GM23338 (cell line): ENCODE measurements at regions not wholly inside any gene's neighbourhood (a gene's known extent, or its start where the extent isn't known, plus 50 kb on each side); places are given as distances from the start of the nearest gene placed in this dataset.

Experiments
- CREB1 ChIP-seq: fragments of 250-450 bp; sonication (Bioruptor Pico); IDR thresholded peaks from 2 replicates; pipeline ENCODE4 v1.5.0; 2020; ENCODE audit warnings: low read depth, mild to moderate bottlenecking, moderate library complexity
- EZH2 ChIP-seq: fragments of 200-600 bp; sonication (generic); IDR thresholded peaks from one replicate; pipeline ENCODE4 v1.8.0; 2017; ENCODE audit warnings: antibody characterized with exemption, mild to moderate bottlenecking, low read depth; ENCODE audit not compliant: unreplicated experiment
- EZH2phosphoT487 ChIP-seq: fragments of 200-600 bp; sonication (generic); IDR thresholded peaks from one replicate; pipeline ENCODE4 v1.8.1; 2018; ENCODE audit warnings: antibody characterized with exemption; ENCODE audit not compliant: unreplicated experiment
- POLR2AphosphoS5 ChIP-seq: IDR thresholded peaks from 2 replicates; pipeline ENCODE4 v1.6.1; 2016; ENCODE audit warnings: antibody characterized with exemption, low read depth
- ZNF114 ChIP-seq: fragments of 250-450 bp; sonication (Bioruptor Pico); IDR thresholded peaks from 2 replicates; pipeline ENCODE4 v1.5.0; 2020; ENCODE audit warnings: mild to moderate bottlenecking, moderate library complexity
- TF ChIP-seq, protein P1 (sequence below), 2 experiments: fragments of 200-600 bp in 1 of 2; sonication (generic) in 1 of 2; conservative IDR thresholded peaks; 2 replicates each; pipeline versions ENCODE4 v1.5.1 to v1.6.1; 2016 to 2017; ENCODE audit warnings: antibody characterized with exemption in 2 of 2, low read depth in 2 of 2, mild to moderate bottlenecking in 2 of 2, moderate library complexity in 1 of 2
- TF ChIP-seq, protein P2 (sequence below): IDR thresholded peaks from one replicate; pipeline ENCODE4 v1.6.1; 2018; ENCODE audit warnings: antibody characterized with exemption; ENCODE audit not compliant: unreplicated experiment
- TF ChIP-seq, protein P3 (sequence below): fragments of 250-450 bp; sonication (Bioruptor Pico); IDR thresholded peaks from 2 replicates; pipeline ENCODE4 v1.5.0; 2020; ENCODE audit warnings: mild to moderate bottlenecking, moderate library complexity
- TF ChIP-seq, protein P4 (sequence below): IDR thresholded peaks from 2 replicates; pipeline ENCODE4 v1.6.1; 2016; ENCODE audit warnings: antibody characterized with exemption

DNA sequence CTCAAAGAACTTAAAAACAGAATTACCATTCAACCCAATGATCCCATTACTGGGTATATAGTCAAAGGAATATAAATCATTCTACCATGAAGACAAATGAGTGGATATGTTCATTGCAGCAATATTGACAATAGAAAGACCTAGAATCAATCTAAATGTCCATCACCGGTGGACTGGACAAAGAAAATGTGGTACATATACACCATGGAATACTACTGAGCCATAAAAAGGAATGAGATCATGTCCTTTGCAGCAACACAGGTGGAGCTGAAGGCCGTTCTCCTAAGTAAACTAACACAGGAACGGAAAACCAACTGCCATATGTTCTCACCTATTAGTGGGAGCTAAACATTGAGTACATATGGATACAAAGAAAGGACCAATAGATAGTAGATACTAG, 576.7 kb upstream of the CITED2 start:
- TF ChIP-seq, protein P1, sequence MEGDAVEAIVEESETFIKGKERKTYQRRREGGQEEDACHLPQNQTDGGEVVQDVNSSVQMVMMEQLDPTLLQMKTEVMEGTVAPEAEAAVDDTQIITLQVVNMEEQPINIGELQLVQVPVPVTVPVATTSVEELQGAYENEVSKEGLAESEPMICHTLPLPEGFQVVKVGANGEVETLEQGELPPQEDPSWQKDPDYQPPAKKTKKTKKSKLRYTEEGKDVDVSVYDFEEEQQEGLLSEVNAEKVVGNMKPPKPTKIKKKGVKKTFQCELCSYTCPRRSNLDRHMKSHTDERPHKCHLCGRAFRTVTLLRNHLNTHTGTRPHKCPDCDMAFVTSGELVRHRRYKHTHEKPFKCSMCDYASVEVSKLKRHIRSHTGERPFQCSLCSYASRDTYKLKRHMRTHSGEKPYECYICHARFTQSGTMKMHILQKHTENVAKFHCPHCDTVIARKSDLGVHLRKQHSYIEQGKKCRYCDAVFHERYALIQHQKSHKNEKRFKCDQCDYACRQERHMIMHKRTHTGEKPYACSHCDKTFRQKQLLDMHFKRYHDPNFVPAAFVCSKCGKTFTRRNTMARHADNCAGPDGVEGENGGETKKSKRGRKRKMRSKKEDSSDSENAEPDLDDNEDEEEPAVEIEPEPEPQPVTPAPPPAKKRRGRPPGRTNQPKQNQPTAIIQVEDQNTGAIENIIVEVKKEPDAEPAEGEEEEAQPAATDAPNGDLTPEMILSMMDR (conservative IDR thresholded peaks at IDR 0.05; ENCODE audit: low read depth in 2 of 2), result no peak
- TF ChIP-seq, protein P2, sequence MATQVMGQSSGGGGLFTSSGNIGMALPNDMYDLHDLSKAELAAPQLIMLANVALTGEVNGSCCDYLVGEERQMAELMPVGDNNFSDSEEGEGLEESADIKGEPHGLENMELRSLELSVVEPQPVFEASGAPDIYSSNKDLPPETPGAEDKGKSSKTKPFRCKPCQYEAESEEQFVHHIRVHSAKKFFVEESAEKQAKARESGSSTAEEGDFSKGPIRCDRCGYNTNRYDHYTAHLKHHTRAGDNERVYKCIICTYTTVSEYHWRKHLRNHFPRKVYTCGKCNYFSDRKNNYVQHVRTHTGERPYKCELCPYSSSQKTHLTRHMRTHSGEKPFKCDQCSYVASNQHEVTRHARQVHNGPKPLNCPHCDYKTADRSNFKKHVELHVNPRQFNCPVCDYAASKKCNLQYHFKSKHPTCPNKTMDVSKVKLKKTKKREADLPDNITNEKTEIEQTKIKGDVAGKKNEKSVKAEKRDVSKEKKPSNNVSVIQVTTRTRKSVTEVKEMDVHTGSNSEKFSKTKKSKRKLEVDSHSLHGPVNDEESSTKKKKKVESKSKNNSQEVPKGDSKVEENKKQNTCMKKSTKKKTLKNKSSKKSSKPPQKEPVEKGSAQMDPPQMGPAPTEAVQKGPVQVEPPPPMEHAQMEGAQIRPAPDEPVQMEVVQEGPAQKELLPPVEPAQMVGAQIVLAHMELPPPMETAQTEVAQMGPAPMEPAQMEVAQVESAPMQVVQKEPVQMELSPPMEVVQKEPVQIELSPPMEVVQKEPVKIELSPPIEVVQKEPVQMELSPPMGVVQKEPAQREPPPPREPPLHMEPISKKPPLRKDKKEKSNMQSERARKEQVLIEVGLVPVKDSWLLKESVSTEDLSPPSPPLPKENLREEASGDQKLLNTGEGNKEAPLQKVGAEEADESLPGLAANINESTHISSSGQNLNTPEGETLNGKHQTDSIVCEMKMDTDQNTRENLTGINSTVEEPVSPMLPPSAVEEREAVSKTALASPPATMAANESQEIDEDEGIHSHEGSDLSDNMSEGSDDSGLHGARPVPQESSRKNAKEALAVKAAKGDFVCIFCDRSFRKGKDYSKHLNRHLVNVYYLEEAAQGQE, result no peak
- TF ChIP-seq EZH2, result no peak
- TF ChIP-seq ZNF114 (CRISPR knock-in tag), result no peak
- no peak for TF ChIP-seq EZH2phosphoT487
- TF ChIP-seq POLR2AphosphoS5, result no peak
- TF ChIP-seq, protein P3, sequence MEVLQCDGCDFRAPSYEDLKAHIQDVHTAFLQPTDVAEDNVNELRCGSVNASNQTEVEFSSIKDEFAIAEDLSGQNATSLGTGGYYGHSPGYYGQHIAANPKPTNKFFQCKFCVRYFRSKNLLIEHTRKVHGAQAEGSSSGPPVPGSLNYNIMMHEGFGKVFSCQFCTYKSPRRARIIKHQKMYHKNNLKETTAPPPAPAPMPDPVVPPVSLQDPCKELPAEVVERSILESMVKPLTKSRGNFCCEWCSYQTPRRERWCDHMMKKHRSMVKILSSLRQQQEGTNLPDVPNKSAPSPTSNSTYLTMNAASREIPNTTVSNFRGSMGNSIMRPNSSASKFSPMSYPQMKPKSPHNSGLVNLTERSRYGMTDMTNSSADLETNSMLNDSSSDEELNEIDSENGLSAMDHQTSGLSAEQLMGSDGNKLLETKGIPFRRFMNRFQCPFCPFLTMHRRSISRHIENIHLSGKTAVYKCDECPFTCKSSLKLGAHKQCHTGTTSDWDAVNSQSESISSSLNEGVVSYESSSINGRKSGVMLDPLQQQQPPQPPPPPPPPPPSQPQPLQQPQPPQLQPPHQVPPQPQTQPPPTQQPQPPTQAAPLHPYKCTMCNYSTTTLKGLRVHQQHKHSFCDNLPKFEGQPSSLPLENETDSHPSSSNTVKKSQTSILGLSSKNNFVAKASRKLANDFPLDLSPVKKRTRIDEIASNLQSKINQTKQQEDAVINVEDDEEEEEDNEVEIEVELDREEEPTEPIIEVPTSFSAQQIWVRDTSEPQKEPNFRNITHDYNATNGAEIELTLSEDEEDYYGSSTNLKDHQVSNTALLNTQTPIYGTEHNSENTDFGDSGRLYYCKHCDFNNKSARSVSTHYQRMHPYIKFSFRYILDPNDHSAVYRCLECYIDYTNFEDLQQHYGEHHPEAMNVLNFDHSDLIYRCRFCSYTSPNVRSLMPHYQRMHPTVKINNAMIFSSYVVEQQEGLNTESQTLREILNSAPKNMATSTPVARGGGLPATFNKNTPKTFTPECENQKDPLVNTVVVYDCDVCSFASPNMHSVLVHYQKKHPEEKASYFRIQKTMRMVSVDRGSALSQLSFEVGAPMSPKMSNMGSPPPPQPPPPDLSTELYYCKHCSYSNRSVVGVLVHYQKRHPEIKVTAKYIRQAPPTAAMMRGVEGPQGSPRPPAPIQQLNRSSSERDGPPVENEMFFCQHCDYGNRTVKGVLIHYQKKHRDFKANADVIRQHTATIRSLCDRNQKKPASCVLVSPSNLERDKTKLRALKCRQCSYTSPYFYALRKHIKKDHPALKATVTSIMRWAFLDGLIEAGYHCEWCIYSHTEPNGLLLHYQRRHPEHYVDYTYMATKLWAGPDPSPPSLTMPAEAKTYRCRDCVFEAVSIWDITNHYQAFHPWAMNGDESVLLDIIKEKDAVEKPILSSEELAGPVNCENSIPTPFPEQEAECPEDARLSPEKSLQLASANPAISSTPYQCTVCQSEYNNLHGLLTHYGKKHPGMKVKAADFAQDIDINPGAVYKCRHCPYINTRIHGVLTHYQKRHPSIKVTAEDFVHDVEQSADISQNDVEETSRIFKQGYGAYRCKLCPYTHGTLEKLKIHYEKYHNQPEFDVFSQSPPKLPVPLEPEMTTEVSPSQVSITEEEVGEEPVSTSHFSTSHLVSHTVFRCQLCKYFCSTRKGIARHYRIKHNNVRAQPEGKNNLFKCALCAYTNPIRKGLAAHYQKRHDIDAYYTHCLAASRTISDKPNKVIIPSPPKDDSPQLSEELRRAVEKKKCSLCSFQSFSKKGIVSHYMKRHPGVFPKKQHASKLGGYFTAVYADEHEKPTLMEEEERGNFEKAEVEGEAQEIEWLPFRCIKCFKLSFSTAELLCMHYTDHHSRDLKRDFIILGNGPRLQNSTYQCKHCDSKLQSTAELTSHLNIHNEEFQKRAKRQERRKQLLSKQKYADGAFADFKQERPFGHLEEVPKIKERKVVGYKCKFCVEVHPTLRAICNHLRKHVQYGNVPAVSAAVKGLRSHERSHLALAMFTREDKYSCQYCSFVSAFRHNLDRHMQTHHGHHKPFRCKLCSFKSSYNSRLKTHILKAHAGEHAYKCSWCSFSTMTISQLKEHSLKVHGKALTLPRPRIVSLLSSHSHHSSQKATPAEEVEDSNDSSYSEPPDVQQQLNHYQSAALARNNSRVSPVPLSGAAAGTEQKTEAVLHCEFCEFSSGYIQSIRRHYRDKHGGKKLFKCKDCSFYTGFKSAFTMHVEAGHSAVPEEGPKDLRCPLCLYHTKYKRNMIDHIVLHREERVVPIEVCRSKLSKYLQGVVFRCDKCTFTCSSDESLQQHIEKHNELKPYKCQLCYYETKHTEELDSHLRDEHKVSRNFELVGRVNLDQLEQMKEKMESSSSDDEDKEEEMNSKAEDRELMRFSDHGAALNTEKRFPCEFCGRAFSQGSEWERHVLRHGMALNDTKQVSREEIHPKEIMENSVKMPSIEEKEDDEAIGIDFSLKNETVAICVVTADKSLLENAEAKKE (CRISPR knock-in tag), result no peak
- TF ChIP-seq, protein P4, sequence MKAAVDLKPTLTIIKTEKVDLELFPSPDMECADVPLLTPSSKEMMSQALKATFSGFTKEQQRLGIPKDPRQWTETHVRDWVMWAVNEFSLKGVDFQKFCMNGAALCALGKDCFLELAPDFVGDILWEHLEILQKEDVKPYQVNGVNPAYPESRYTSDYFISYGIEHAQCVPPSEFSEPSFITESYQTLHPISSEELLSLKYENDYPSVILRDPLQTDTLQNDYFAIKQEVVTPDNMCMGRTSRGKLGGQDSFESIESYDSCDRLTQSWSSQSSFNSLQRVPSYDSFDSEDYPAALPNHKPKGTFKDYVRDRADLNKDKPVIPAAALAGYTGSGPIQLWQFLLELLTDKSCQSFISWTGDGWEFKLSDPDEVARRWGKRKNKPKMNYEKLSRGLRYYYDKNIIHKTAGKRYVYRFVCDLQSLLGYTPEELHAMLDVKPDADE, result no peak
- no peak for TF ChIP-seq CREB1
